ENCODE measurements at regions not wholly inside any gene's neighbourhood (a gene's known extent, or its start where the extent isn't known, plus 50 kb on each side); places are given as distances from the start of the nearest gene placed in this dataset.
A peak's percentile ranks its signal among the peaks of the same experiment; 100 is the strongest.

DNA sequence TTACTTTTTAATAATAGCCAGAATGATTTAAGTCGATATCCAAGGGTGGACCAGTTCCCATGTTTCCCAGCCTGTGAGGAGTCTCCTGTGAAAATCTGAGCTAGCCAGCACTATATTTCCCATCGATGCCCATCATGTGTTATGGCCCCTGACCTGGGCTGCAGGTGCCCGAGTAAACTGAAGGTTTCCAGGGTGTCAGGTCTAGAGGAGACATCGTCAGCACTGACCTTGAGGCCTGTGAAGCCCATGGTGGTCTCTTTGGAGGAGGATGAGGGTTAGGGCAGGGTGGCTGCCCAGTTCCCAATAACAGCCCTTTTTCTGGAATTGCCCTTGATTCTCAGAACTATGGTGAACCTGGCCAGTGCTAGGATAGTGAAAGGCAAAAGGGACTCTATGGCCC, 63.0 kb upstream of the TOP1 start:
- no peak for TF ChIP-seq CTCF (IDR thresholded peaks at IDR 0.05; ENCODE audit: low read depth, low read length)
- H3K4me3 ChIP-seq (replicated peaks in 1 of 2; ENCODE audit: low read depth in 2 of 2, low read length in 2 of 2) = no peak overlapping the region
- DNase-seq (ENCODE audit: low read depth in 2 of 2) = no peak

DNA sequence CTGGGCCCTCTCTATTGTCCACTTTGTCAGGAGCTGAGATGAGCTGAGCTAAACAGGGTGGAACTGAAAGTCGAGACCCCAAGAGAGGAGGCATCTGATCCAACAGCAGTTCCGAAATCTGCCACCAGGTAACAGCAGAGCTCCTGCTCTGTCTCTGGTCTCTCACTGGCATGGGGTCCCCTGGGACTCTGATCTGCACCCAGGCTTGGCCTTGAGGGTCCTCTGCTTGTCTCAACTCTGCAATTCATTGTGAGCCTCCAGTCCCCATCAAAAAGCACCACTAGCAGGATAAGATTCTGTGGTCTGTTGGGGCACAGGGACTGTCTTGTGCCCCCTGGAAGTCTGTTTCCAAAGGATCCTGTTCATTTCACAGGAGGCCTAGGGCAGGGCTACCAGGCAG, 62.5 kb upstream of the TOP1 start:
- TF ChIP-seq CTCF (IDR thresholded peaks at IDR 0.05; ENCODE audit: low read depth, low read length) = peak; percentile 40
- DNase-seq (ENCODE audit: low read depth in 2 of 2) = peak in 1 of 2 donors; percentile 11
- no peak overlapping the region for H3K4me3 ChIP-seq (replicated peaks in 1 of 2; ENCODE audit: low read depth in 2 of 2, low read length in 2 of 2)

DNA sequence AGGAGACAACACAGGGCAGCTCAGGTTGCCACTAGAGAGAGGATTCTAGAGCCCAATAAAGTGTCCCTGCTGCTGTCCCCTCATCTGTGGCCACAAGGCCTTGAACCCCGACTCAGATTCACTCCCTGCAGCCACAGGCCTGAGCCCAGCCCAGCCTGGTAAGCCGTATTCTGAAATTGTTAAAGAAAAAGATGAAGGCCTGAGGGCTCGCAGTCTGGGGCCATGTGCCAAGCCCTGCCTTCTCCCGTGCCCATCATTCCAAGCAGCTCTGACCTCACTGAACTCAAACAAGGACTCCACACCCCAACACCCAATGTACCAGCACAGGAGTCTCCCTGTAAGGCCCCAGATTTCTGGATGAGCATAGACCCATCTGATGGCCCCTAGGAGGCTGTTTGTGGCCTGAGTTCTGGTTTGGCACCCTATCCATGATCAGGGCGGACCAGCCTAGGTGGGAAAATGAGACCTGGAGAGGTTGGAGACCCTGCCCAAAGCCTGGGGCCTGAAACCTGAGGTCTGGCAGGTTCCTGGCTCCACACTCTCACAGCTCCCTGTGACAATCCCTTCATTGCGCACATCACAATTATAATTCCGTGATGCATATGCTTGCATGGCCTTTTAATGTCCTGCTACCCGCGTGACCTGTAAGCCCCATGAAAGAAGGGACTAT, 62.0 kb upstream of the TOP1 start:
- no peak overlapping the region for H3K4me3 ChIP-seq (replicated peaks in 1 of 2; ENCODE audit: low read depth in 2 of 2, low read length in 2 of 2)
- DNase-seq (ENCODE audit: low read depth in 2 of 2) = no peak
- no peak for TF ChIP-seq CTCF (IDR thresholded peaks at IDR 0.05; ENCODE audit: low read depth, low read length)

- no peak for DNase-seq (ENCODE audit: low read depth in 2 of 2)
- TF ChIP-seq CTCF (IDR thresholded peaks at IDR 0.05; ENCODE audit: low read depth, low read length) = no peak
- no peak overlapping the region for H3K4me3 ChIP-seq (replicated peaks in 1 of 2; ENCODE audit: low read depth in 2 of 2, low read length in 2 of 2)
Observed at GRCh38 chr20:40967700-40968099, 60.9 kb upstream of the TOP1 start.

DNA sequence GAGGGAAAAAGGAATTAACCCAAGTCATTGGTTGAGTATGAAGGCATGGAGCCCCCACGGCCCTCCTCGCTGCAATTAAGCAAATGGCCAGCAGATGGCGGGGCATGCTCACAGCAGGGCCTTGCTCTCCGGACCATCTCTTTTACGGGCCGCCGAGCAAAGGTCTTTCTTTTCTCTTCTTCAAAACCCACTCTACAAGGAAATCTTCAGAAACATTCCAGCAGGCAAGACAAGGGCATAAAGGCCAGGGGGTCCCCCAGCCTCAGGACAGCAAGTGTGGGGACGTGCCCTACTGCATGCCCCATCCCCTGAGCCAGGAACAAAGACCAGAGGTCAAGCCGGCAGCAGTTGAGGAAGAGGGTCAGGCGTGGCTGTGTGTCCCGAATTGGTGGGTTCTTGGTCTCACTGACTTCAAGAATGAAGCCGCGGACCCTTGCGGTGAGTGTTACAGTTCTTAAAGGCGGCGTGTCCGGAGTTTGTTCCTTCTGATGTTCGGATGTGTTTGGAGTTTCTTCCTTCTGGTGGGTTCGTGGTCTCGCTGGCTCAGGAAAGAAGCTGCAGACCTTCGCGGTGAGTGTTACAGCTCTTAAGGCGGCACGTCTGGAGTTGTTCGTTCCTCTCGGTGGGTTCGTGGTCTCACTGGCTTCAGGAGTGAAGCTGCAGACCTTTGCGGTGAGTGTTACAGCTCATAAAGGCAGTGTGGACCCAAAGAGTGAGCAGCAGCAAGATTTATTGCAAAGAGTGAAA, 59.6 kb upstream of the TOP1 start:
- H3K4me3 ChIP-seq (replicated peaks in 1 of 2; ENCODE audit: low read depth in 2 of 2, low read length in 2 of 2) = peak overlapping the region; percentile 28 to 46
- peak; percentile 78 to 84 for DNase-seq (ENCODE audit: low read depth in 2 of 2)
- peak; percentile 96 for TF ChIP-seq CTCF (IDR thresholded peaks at IDR 0.05; ENCODE audit: low read depth, low read length)

DNA sequence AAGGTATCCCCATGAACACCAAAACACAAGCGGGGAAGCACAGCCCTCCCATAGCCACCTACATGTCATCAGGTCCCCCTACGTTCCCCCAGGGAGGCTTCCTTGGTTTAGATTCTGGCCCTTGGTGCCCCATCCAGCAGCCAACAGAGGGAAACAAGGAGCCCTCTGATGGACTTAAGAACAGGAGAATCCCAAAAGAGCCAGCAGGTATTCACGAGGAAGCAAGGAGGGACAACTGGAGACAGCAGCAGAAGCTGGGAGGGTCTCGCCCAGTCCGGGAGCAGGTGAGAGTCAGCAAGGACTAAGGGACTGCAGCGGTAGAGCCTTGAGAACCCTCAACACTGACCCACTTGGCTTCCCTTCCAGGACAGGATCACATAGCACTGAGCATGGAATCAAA, 58.4 kb upstream of the TOP1 start:
- DNase-seq (ENCODE audit: low read depth in 2 of 2) = peak in 1 of 2 donors; percentile 10
- H3K4me3 ChIP-seq (replicated peaks in 1 of 2; ENCODE audit: low read depth in 2 of 2, low read length in 2 of 2) = no peak overlapping the region
- peak; percentile 25 for TF ChIP-seq CTCF (IDR thresholded peaks at IDR 0.05; ENCODE audit: low read depth, low read length)

All from cardiac fibroblast (primary cell).